Mesendoderm (in vitro differentiated cells): ENCODE measurements at regions not wholly inside any gene's neighbourhood (a gene's known extent, or its start where the extent isn't known, plus 50 kb on each side); places are given as distances from the start of the nearest gene placed in this dataset.

ENCODE experiments used
- DNase-seq: peaks from one replicate; pipeline ENCODE4 v3.0.0; 2013
- H2AK5ac ChIP-seq: 2 replicates; pipeline ENCODE4 v1.6.1; 2013; ENCODE audit warnings: low read length, inconsistent platforms
- H2BK120ac ChIP-seq: 2 replicates; pipeline ENCODE4 v1.6.1; 2013; ENCODE audit warnings: low read depth, mild to moderate bottlenecking, low read length, moderate library complexity, mixed read lengths
- H2BK15ac ChIP-seq: replicated peaks from 2 replicates; pipeline ENCODE4 v1.6.1; 2013; ENCODE audit warnings: low read depth, mild to moderate bottlenecking, moderate library complexity
- H2BK5ac ChIP-seq: 2 replicates; pipeline ENCODE4 v1.6.1; 2013; ENCODE audit warnings: low read length, inconsistent platforms
- H3K18ac ChIP-seq: 2 replicates; pipeline ENCODE4 v1.6.1; 2013; ENCODE audit warnings: mild to moderate bottlenecking, low read length, mixed read lengths
- H3K23ac ChIP-seq: one replicate; pipeline ENCODE4 v1.6.1; 2013; ENCODE audit warnings: low read length
- H3K27ac ChIP-seq: 2 replicates; pipeline ENCODE4 v1.5.1; 2013; ENCODE audit warnings: low read depth, mild to moderate bottlenecking, inconsistent platforms, low read length, moderate library complexity
- H3K27me3 ChIP-seq: 2 replicates; pipeline ENCODE4 v1.6.1; 2013; ENCODE audit warnings: low read length, control low read depth, mild to moderate bottlenecking, inconsistent platforms; ENCODE audit not compliant: insufficient read depth, poor library complexity
- H3K36me3 ChIP-seq: 2 replicates; pipeline ENCODE4 v1.6.1; 2013; ENCODE audit warnings: low read length, inconsistent platforms; ENCODE audit not compliant: control insufficient read depth, insufficient read depth
- H3K4ac ChIP-seq: one replicate; pipeline ENCODE4 v1.6.1; 2013; ENCODE audit warnings: low read depth, mild to moderate bottlenecking, low read length, moderate library complexity
- H3K4me1 ChIP-seq: 2 replicates; pipeline ENCODE4 v1.6.1; 2013; ENCODE audit warnings: low read depth, low read length, inconsistent platforms; ENCODE audit not compliant: control insufficient read depth
- H3K4me2 ChIP-seq: 2 replicates; pipeline ENCODE4 v1.6.1; 2013; ENCODE audit warnings: low read length
- H3K4me3 ChIP-seq: 2 replicates; pipeline ENCODE4 v1.5.1; 2013; ENCODE audit warnings: mild to moderate bottlenecking, low read length
- H3K56ac ChIP-seq: one replicate; pipeline ENCODE4 v1.6.1; 2013; ENCODE audit warnings: low read length
- H3K79me1 ChIP-seq: 2 replicates; pipeline ENCODE4 v1.6.1; 2013; ENCODE audit warnings: low read length, inconsistent platforms
- H3K79me2 ChIP-seq: 2 replicates; pipeline ENCODE4 v1.6.1; 2013; ENCODE audit warnings: mild to moderate bottlenecking, low read length; ENCODE audit not compliant: control insufficient read depth, insufficient read depth
- H3K9ac ChIP-seq: 2 replicates; pipeline ENCODE4 v1.6.1; 2013; ENCODE audit warnings: low read length, inconsistent platforms
- H4K5ac ChIP-seq: one replicate; pipeline ENCODE4 v1.6.1; 2013; ENCODE audit warnings: low read length
- H4K8ac ChIP-seq: one replicate; pipeline ENCODE4 v1.6.1; 2013; ENCODE audit warnings: low read depth, mild to moderate bottlenecking, control low read depth, low read length, moderate library complexity
- WGBS: extraction: QIAGEN DNeasy Blood & Tissue Kit; methylation state at CpG from one replicate; pipeline ENCODE4 v1.1.7; 2013; ENCODE audit warnings: low lambda C conversion rate, missing lambda C conversion rate; ENCODE audit not compliant: insufficient coverage; ENCODE audit errors: extremely low coverage; 5-methylcytosine and 5-hydroxymethylcytosine counted together

- H4K5ac ChIP-seq = no peak overlapping the region
- H3K27ac ChIP-seq = no peak overlapping the region
- WGBS = no CpG with 5 or more reads among the region's 2 CpGs
- no peaks in the 10 kb centered on the region for H3K27me3 ChIP-seq
- H3K79me2 ChIP-seq = no peaks in the 10 kb centered on the region
- H2BK120ac ChIP-seq = no peak overlapping the region
- H3K9ac ChIP-seq = no peak overlapping the region
- H3K4me2 ChIP-seq = no peak overlapping the region
- H3K18ac ChIP-seq = no peak overlapping the region
- H3K4me1 ChIP-seq = no peaks in the 10 kb centered on the region
- no peak overlapping the region for H3K4ac ChIP-seq
- no peak for DNase-seq
- no peaks in the 10 kb centered on the region for H3K79me1 ChIP-seq
- H3K36me3 ChIP-seq = no peaks in the 10 kb centered on the region
- no peak overlapping the region for H2AK5ac ChIP-seq
- no peak overlapping the region for H2BK5ac ChIP-seq
- no peak overlapping the region for H2BK15ac ChIP-seq
- H4K8ac ChIP-seq = no peak overlapping the region
- H3K23ac ChIP-seq = no peak overlapping the region
- H3K56ac ChIP-seq = no peak overlapping the region
- H3K4me3 ChIP-seq = no peak overlapping the region
Measured at GRCh38 chr10:60614363-60614762, 163.9 kb upstream of the CDK1 start.

- DNase-seq = no peak
- Histone ChIP-seq H4K8ac (no peak overlapping the region), H4K5ac (no peak overlapping the region), H3K23ac (no peak overlapping the region), H3K56ac (no peak overlapping the region), H3K4me1 (no peaks in the 10 kb centered on the region), H3K79me1 (no peaks in the 10 kb centered on the region), H2AK5ac (no peak overlapping the region), H2BK5ac (no peak overlapping the region), H3K9ac (no peak overlapping the region), H3K4me3 (no peak overlapping the region), H3K79me2 (no peaks in the 10 kb centered on the region), H3K4ac (no peak overlapping the region), H3K27me3 (no peaks in the 10 kb centered on the region), H3K27ac (no peak overlapping the region), H3K36me3 (no peaks in the 10 kb centered on the region), H2BK120ac (no peak overlapping the region), H2BK15ac (no peak overlapping the region), H3K4me2 (no peak overlapping the region), H3K18ac (no peak overlapping the region)
- no CpG with 5 or more reads among the region's 2 CpGs for WGBS
Measured at GRCh38 chr10:60613434-60613833, 164.8 kb upstream of the CDK1 start.

GRCh38 chr10:60611291-60611747, 167.0 kb upstream of the CDK1 start:
- Histone ChIP-seq H3K79me1 (no peaks in the 10 kb centered on the region), H3K4me2 (no peak overlapping the region), H3K27me3 (no peaks in the 10 kb centered on the region), H3K18ac (no peak overlapping the region), H3K4me1 (no peaks in the 10 kb centered on the region), H2BK15ac (no peak overlapping the region), H3K56ac (no peak overlapping the region), H2BK5ac (no peak overlapping the region), H3K4me3 (no peak overlapping the region), H4K8ac (no peak overlapping the region), H3K4ac (no peak overlapping the region), H3K36me3 (no peaks in the 10 kb centered on the region), H2BK120ac (no peak overlapping the region), H3K9ac (no peak overlapping the region), H3K79me2 (no peaks in the 10 kb centered on the region), H3K27ac (no peak overlapping the region), H2AK5ac (no peak overlapping the region), H4K5ac (no peak overlapping the region), H3K23ac (no peak overlapping the region)
- no CpG with 5 or more reads among the region's 5 CpGs for WGBS
- DNase-seq = peak; percentile 46

GRCh38 chr10:60607372-60607771, 170.9 kb upstream of the CDK1 start:
- no peaks in the 10 kb centered on the region for H3K36me3 ChIP-seq
- WGBS = no CpG with 5 or more reads among the region's 3 CpGs
- no peak overlapping the region for H3K27ac ChIP-seq
- H3K18ac ChIP-seq = no peak overlapping the region
- H3K79me1 ChIP-seq = no peaks in the 10 kb centered on the region
- no peak overlapping the region for H3K56ac ChIP-seq
- no peak overlapping the region for H3K9ac ChIP-seq
- no peak overlapping the region for H4K8ac ChIP-seq
- H3K79me2 ChIP-seq = no peaks in the 10 kb centered on the region
- no peak overlapping the region for H3K23ac ChIP-seq
- no peaks in the 10 kb centered on the region for H3K4me1 ChIP-seq
- no peak overlapping the region for H2AK5ac ChIP-seq
- H3K4ac ChIP-seq = no peak overlapping the region
- H2BK120ac ChIP-seq = no peak overlapping the region
- DNase-seq = no peak
- H2BK5ac ChIP-seq = no peak overlapping the region
- no peak overlapping the region for H2BK15ac ChIP-seq
- no peak overlapping the region for H3K4me3 ChIP-seq
- H3K4me2 ChIP-seq = no peak overlapping the region
- H3K27me3 ChIP-seq = no peaks in the 10 kb centered on the region
- H4K5ac ChIP-seq = no peak overlapping the region

GRCh38 chr10:60606343-60607080, 171.8 kb upstream of the CDK1 start:
- Histone ChIP-seq H3K4me2 (no peak overlapping the region), H3K27me3 (no peaks in the 10 kb centered on the region), H3K36me3 (no peaks in the 10 kb centered on the region), H4K8ac (no peak overlapping the region), H3K4me1 (no peaks in the 10 kb centered on the region), H3K56ac (no peak overlapping the region), H3K9ac (no peak overlapping the region), H4K5ac (no peak overlapping the region), H2AK5ac (no peak overlapping the region), H2BK120ac (no peak overlapping the region), H3K79me1 (no peaks in the 10 kb centered on the region), H3K27ac (no peak overlapping the region), H3K79me2 (no peaks in the 10 kb centered on the region), H3K23ac (no peak overlapping the region), H2BK5ac (no peak overlapping the region), H3K4me3 (no peak overlapping the region), H3K4ac (no peak overlapping the region), H2BK15ac (no peak overlapping the region), H3K18ac (no peak overlapping the region)
- no CpG with 5 or more reads among the region's 2 CpGs for WGBS
- no peak for DNase-seq

GRCh38 chr10:60605476-60605875, 172.8 kb upstream of the CDK1 start:
- H3K36me3 ChIP-seq = no peaks in the 10 kb centered on the region
- H3K4me2 ChIP-seq = no peak overlapping the region
- no peak overlapping the region for H3K56ac ChIP-seq
- no peak overlapping the region for H3K4me3 ChIP-seq
- H4K8ac ChIP-seq = no peak overlapping the region
- H4K5ac ChIP-seq = no peak overlapping the region
- no peak overlapping the region for H2BK15ac ChIP-seq
- H3K9ac ChIP-seq = no peak overlapping the region
- no peaks in the 10 kb centered on the region for H3K79me2 ChIP-seq
- no peak overlapping the region for H3K27ac ChIP-seq
- no peak overlapping the region for H3K4ac ChIP-seq
- H3K27me3 ChIP-seq = no peaks in the 10 kb centered on the region
- no peaks in the 10 kb centered on the region for H3K79me1 ChIP-seq
- no peak overlapping the region for H2AK5ac ChIP-seq
- no peak for DNase-seq
- no peak overlapping the region for H2BK120ac ChIP-seq
- no peak overlapping the region for H2BK5ac ChIP-seq
- H3K18ac ChIP-seq = no peak overlapping the region
- no peaks in the 10 kb centered on the region for H3K4me1 ChIP-seq
- H3K23ac ChIP-seq = no peak overlapping the region
